ENCODE measurements at regions not wholly inside any gene's neighbourhood (a gene's known extent, or its start where the extent isn't known, plus 50 kb on each side); places are given as distances from the start of the nearest gene placed in this dataset.

DNA sequence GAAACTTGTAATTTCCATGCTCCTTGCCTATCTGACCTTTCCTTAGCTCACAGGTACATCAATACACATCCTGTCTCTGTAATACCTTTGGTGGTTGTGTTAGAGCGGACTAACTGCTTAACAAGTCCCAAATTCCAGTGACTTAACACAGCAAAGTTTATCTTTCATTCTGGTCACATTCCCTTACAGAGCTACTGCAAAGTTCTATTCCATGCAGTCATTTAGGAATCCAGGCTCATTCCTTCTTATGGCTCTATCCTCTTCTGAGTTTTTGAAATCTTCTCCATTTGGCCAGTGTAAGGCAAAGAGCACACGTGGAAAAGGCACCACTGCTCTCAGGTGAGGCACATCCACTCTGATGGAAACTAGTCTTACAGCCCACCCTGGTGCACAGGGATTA, 238.6 kb upstream of the ANKRD55 start:
- Histone ChIP-seq H4K20me1 (ENCODE audit: insufficient read depth) (no peaks in the 10 kb centered on the region), H3K4me2 (ENCODE audit: low read length) (no peak overlapping the region), H3K27me3 (ENCODE audit: insufficient read depth, low read depth, low read length) (no peaks in the 10 kb centered on the region), H3K4me3 (ENCODE audit: low read length) (no peak overlapping the region), H3K79me2 (replicated peaks; ENCODE audit: insufficient read depth, low read length) (no peaks in the 10 kb centered on the region), H2AFZ (ENCODE audit: low read depth, low read length) (no peak overlapping the region), H3K27ac (ENCODE audit: low read length) (no peak overlapping the region), H3F3A (ENCODE audit: insufficient read depth, low read length, poor library complexity, severe bottlenecking) (no peaks in the 10 kb centered on the region), H3K9ac (ENCODE audit: low read length) (no peak overlapping the region), H3K9me2 (ENCODE audit: insufficient read depth, low read length) (no peaks in the 10 kb centered on the region), H3K36me3 (ENCODE audit: insufficient read depth, low read length) (no peaks in the 10 kb centered on the region), H3K9me3 (ENCODE audit: low read length) (no peaks in the 10 kb centered on the region)
- TF ChIP-seq TAF1 (IDR thresholded peaks at IDR 0.05; ENCODE audit: low read depth) = no peak

DNA sequence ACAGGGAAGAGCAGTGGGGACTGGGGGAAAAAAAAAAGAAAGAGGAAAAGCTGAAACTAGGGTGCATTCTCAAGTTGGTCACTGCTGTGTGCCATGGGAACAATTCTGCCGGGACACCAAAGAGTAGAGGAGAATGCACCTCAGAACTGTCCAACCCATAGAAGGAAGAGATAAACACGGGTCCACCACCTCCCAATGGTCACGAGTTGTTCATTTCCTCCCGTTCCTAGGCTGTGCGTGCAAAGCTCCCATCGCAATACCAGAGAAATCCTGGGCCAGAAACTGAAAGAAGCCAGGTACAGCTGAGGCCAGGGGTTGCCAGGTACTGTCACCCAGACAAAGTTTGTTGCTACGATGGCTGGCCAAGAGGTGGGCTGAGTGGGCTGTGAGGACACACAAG, 236.9 kb upstream of the ANKRD55 start:
- Histone ChIP-seq H3F3A (ENCODE audit: insufficient read depth, low read length, poor library complexity, severe bottlenecking) (no peaks in the 10 kb centered on the region), H4K20me1 (ENCODE audit: insufficient read depth) (no peaks in the 10 kb centered on the region), H3K9ac (ENCODE audit: low read length) (no peak overlapping the region), H3K9me2 (ENCODE audit: insufficient read depth, low read length) (no peaks in the 10 kb centered on the region), H3K27me3 (ENCODE audit: insufficient read depth, low read depth, low read length) (no peaks in the 10 kb centered on the region), H3K79me2 (replicated peaks; ENCODE audit: insufficient read depth, low read length) (no peaks in the 10 kb centered on the region), H2AFZ (ENCODE audit: low read depth, low read length) (no peak overlapping the region), H3K9me3 (ENCODE audit: low read length) (no peaks in the 10 kb centered on the region), H3K4me3 (ENCODE audit: low read length) (no peak overlapping the region), H3K27ac (ENCODE audit: low read length) (no peak overlapping the region), H3K36me3 (ENCODE audit: insufficient read depth, low read length) (no peaks in the 10 kb centered on the region), H3K4me2 (ENCODE audit: low read length) (no peak overlapping the region)
- TF ChIP-seq RAD21 (conservative IDR thresholded peaks at IDR 0.05) (no peak), POLR2AphosphoS5 (IDR thresholded peaks at IDR 0.05) (no peak), EZH2 (IDR thresholded peaks at IDR 0.05; ENCODE audit: borderline replicate concordance, insufficient read depth, low read length, poor library complexity, severe bottlenecking) (no peak), MXI1 (conservative IDR thresholded peaks at IDR 0.05; ENCODE audit: poor library complexity, severe bottlenecking) (no peak), SMC3 (conservative IDR thresholded peaks at IDR 0.05; ENCODE audit: poor library complexity) (no peak), EP300 (conservative IDR thresholded peaks at IDR 0.05; ENCODE audit: poor library complexity, severe bottlenecking) (no peak), TAF1 (IDR thresholded peaks at IDR 0.05; ENCODE audit: low read depth) (no peak)
- TF ChIP-seq, protein P1, sequence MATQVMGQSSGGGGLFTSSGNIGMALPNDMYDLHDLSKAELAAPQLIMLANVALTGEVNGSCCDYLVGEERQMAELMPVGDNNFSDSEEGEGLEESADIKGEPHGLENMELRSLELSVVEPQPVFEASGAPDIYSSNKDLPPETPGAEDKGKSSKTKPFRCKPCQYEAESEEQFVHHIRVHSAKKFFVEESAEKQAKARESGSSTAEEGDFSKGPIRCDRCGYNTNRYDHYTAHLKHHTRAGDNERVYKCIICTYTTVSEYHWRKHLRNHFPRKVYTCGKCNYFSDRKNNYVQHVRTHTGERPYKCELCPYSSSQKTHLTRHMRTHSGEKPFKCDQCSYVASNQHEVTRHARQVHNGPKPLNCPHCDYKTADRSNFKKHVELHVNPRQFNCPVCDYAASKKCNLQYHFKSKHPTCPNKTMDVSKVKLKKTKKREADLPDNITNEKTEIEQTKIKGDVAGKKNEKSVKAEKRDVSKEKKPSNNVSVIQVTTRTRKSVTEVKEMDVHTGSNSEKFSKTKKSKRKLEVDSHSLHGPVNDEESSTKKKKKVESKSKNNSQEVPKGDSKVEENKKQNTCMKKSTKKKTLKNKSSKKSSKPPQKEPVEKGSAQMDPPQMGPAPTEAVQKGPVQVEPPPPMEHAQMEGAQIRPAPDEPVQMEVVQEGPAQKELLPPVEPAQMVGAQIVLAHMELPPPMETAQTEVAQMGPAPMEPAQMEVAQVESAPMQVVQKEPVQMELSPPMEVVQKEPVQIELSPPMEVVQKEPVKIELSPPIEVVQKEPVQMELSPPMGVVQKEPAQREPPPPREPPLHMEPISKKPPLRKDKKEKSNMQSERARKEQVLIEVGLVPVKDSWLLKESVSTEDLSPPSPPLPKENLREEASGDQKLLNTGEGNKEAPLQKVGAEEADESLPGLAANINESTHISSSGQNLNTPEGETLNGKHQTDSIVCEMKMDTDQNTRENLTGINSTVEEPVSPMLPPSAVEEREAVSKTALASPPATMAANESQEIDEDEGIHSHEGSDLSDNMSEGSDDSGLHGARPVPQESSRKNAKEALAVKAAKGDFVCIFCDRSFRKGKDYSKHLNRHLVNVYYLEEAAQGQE (IDR thresholded peaks at IDR 0.05; ENCODE audit: borderline replicate concordance) = no peak
- TF ChIP-seq, protein P2, sequence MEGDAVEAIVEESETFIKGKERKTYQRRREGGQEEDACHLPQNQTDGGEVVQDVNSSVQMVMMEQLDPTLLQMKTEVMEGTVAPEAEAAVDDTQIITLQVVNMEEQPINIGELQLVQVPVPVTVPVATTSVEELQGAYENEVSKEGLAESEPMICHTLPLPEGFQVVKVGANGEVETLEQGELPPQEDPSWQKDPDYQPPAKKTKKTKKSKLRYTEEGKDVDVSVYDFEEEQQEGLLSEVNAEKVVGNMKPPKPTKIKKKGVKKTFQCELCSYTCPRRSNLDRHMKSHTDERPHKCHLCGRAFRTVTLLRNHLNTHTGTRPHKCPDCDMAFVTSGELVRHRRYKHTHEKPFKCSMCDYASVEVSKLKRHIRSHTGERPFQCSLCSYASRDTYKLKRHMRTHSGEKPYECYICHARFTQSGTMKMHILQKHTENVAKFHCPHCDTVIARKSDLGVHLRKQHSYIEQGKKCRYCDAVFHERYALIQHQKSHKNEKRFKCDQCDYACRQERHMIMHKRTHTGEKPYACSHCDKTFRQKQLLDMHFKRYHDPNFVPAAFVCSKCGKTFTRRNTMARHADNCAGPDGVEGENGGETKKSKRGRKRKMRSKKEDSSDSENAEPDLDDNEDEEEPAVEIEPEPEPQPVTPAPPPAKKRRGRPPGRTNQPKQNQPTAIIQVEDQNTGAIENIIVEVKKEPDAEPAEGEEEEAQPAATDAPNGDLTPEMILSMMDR (IDR thresholded peaks at IDR 0.05; ENCODE audit: poor library complexity, severe bottlenecking) = no peak

DNA sequence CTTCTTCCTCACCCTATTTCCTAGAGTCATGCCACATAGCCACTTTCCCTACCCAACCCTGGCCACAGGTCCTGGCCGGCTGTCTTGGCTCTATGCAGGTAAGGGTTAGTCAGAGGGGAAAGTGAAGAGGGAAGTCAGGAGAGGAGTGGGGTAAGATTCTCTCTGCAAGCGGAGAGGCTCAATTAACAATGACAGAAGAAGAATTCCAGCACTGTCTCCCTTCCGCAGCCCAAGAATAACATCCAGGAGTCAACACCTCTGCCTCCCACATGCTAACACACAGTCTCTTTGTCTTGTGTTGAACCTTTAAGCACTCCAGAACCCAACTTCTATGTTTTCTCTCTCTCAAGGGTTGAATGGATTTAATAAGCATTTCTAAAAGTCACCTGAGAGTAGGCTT, 235.1 kb upstream of the ANKRD55 start:
- Histone ChIP-seq H3K4me2 (ENCODE audit: low read length) (no peak overlapping the region), H3K27ac (ENCODE audit: low read length) (no peak overlapping the region), H3F3A (ENCODE audit: insufficient read depth, low read length, poor library complexity, severe bottlenecking) (no peaks in the 10 kb centered on the region), H2AFZ (ENCODE audit: low read depth, low read length) (no peak overlapping the region), H3K36me3 (ENCODE audit: insufficient read depth, low read length) (no peaks in the 10 kb centered on the region), H3K79me2 (replicated peaks; ENCODE audit: insufficient read depth, low read length) (no peaks in the 10 kb centered on the region), H3K27me3 (ENCODE audit: insufficient read depth, low read depth, low read length) (no peaks in the 10 kb centered on the region), H3K9me2 (ENCODE audit: insufficient read depth, low read length) (no peaks in the 10 kb centered on the region), H3K9me3 (ENCODE audit: low read length) (no peaks in the 10 kb centered on the region), H3K4me3 (ENCODE audit: low read length) (no peak overlapping the region), H3K9ac (ENCODE audit: low read length) (no peak overlapping the region), H4K20me1 (ENCODE audit: insufficient read depth) (no peaks in the 10 kb centered on the region)
- TF ChIP-seq SMC3 (conservative IDR thresholded peaks at IDR 0.05; ENCODE audit: poor library complexity) (no peak), EP300 (conservative IDR thresholded peaks at IDR 0.05; ENCODE audit: poor library complexity, severe bottlenecking) (no peak), RAD21 (conservative IDR thresholded peaks at IDR 0.05) (no peak), EZH2 (IDR thresholded peaks at IDR 0.05; ENCODE audit: borderline replicate concordance, insufficient read depth, low read length, poor library complexity, severe bottlenecking) (no peak), MXI1 (conservative IDR thresholded peaks at IDR 0.05; ENCODE audit: poor library complexity, severe bottlenecking) (no peak), POLR2AphosphoS5 (IDR thresholded peaks at IDR 0.05) (no peak), TAF1 (IDR thresholded peaks at IDR 0.05; ENCODE audit: low read depth) (no peak)
- TF ChIP-seq, protein P2 (IDR thresholded peaks at IDR 0.05; ENCODE audit: poor library complexity, severe bottlenecking) = no peak
- TF ChIP-seq, protein P1 (IDR thresholded peaks at IDR 0.05; ENCODE audit: borderline replicate concordance) = no peak
